HG03521 (cell line): ENCODE measurements at regions not wholly inside any gene's neighbourhood (a gene's known extent, or its start where the extent isn't known, plus 50 kb on each side); places are given as distances from the start of the nearest gene placed in this dataset.

Experiments used
- ATAC-seq: cut with Tn5 transposase; IDR thresholded peaks from one replicate; pipeline ENCODE4 v1.9.1; 2021; ENCODE audit warnings: mild to moderate bottlenecking, moderate library complexity; ENCODE audit not compliant: unreplicated experiment

- ATAC-seq, result no peak
These were observed 279.8 kb downstream of the UTP18 start for GRCh38 chr17:51540151-51540550.

GRCh38 chr17:51541215-51541614 is 280.9 kb downstream of the UTP18 start:
- no peak for ATAC-seq

- no peak for ATAC-seq
These were observed 285.8 kb downstream of the UTP18 start for GRCh38 chr17:51546114-51546513.

GRCh38 chr17:51548125-51548524 is 287.8 kb downstream of the UTP18 start:
- ATAC-seq, result no peak

- ATAC-seq, result no peak
These were observed 294.8 kb downstream of the UTP18 start for GRCh38 chr17:51555153-51555552.

GRCh38 chr17:51559778-51560177 is 299.4 kb downstream of the UTP18 start:
- ATAC-seq, result no peak

GRCh38 chr17:51560398-51560797 is 300.1 kb downstream of the UTP18 start:
- no peak for ATAC-seq

- no peak for ATAC-seq
These were observed 303.6 kb downstream of the UTP18 start for GRCh38 chr17:51563961-51564360.

GRCh38 chr17:51572115-51572514 is 311.8 kb downstream of the UTP18 start:
- ATAC-seq, result no peak
